Liver (tissue), 7 donors: ENCODE measurements at regions not wholly inside any gene's neighbourhood (a gene's known extent, or its start where the extent isn't known, plus 50 kb on each side); places are given as distances from the start of the nearest gene placed in this dataset.

Experiments used
- DNase-seq: peaks from one replicate; pipeline ENCODE4 v3.0.0-alpha.2; 2017; ENCODE audit warnings: low spot score
- H3K27ac ChIP-seq, 2 donors: one replicate each; pipeline ENCODE4 v1.7.0; 2013; ENCODE audit warnings: inconsistent platforms in 2 of 2, low read length in 2 of 2, control low read depth in 1 of 2, low read depth in 1 of 2, mild to moderate bottlenecking in 1 of 2
- H3K27me3 ChIP-seq, 4 donors: one replicate each; pipeline versions ENCODE4 v1.6.1 to v1.7.0; 2013; ENCODE audit warnings: low read length in 3 of 4, inconsistent platforms in 1 of 4, mild to moderate bottlenecking in 1 of 4, moderate library complexity in 1 of 4; ENCODE audit not compliant: control insufficient read depth in 4 of 4, insufficient read depth in 4 of 4
- H3K36me3 ChIP-seq, 4 donors: one replicate each; pipeline versions ENCODE4 v1.6.1 to v1.7.0; 2013; ENCODE audit warnings: low read length in 3 of 4, mild to moderate bottlenecking in 3 of 4, low read depth in 1 of 4, moderate library complexity in 1 of 4; ENCODE audit not compliant: control insufficient read depth in 4 of 4, insufficient read depth in 3 of 4
- H3K4me1 ChIP-seq, 4 donors: one replicate each; pipeline versions ENCODE4 v1.6.1 to v1.7.0; 2013; ENCODE audit warnings: low read length in 3 of 4, mild to moderate bottlenecking in 3 of 4, moderate library complexity in 1 of 4; ENCODE audit not compliant: control insufficient read depth in 4 of 4, insufficient read depth in 4 of 4
- H3K4me3 ChIP-seq, 3 donors: one replicate each; pipeline versions ENCODE4 v1.6.1 to v1.7.0; 2013; ENCODE audit warnings: low read length in 3 of 3, control low read depth in 1 of 3, low read depth in 1 of 3, mild to moderate bottlenecking in 1 of 3
- H3K9ac ChIP-seq, 2 donors: one replicate each; pipeline ENCODE4 v1.7.0; 2013; ENCODE audit warnings: low read length in 2 of 2, mild to moderate bottlenecking in 2 of 2, moderate library complexity in 2 of 2, control low read depth in 1 of 2, low read depth in 1 of 2
- H3K9me3 ChIP-seq, 4 donors: one replicate each; pipeline versions ENCODE4 v1.6.1 to v1.7.0; 2013; ENCODE audit warnings: low read length in 3 of 4; ENCODE audit not compliant: control insufficient read depth in 4 of 4
- ATF3 ChIP-seq: IDR thresholded peaks from 2 replicates; pipeline ENCODE4 v1.6.1; 2016; ENCODE audit warnings: antibody characterized with exemption
- EGR1 ChIP-seq, 2 donors: IDR thresholded peaks; 2 replicates each; pipeline ENCODE4 v1.6.1; 2016 to 2018; ENCODE audit warnings: antibody characterized with exemption in 2 of 2, low read depth in 2 of 2
- FOXA2 ChIP-seq: IDR thresholded peaks from 2 replicates; pipeline ENCODE4 v1.6.1; 2016; ENCODE audit warnings: antibody characterized with exemption
- HNF4G ChIP-seq: IDR thresholded peaks from 2 replicates; pipeline ENCODE4 v1.6.1; 2016; ENCODE audit warnings: antibody characterized with exemption
- JUND ChIP-seq, 2 donors: IDR thresholded peaks; 2 replicates each; pipeline ENCODE4 v1.6.1; 2016; ENCODE audit warnings: antibody characterized with exemption in 2 of 2
- MAX ChIP-seq: IDR thresholded peaks from 2 replicates; pipeline ENCODE4 v1.6.1; 2016; ENCODE audit warnings: antibody characterized with exemption
- RAD21 ChIP-seq, 2 donors: IDR thresholded peaks; 2 replicates each; pipeline ENCODE4 v1.6.1; 2016; ENCODE audit warnings: antibody characterized with exemption in 2 of 2, mild to moderate bottlenecking in 2 of 2
- REST ChIP-seq: IDR thresholded peaks from 2 replicates; pipeline ENCODE4 v1.6.1; 2016; ENCODE audit warnings: antibody characterized with exemption, mild to moderate bottlenecking
- RXRA ChIP-seq, 2 donors: IDR thresholded peaks; 2 replicates each; pipeline ENCODE4 v1.6.1; 2017 to 2018; ENCODE audit warnings: antibody characterized with exemption in 2 of 2, mild to moderate bottlenecking in 1 of 2
- SP1 ChIP-seq: IDR thresholded peaks from 2 replicates; pipeline ENCODE4 v1.6.1; 2018; ENCODE audit warnings: antibody characterized with exemption, mild to moderate bottlenecking
- TAF1 ChIP-seq: conservative IDR thresholded peaks from 2 replicates; pipeline ENCODE4 v1.6.1; 2016; ENCODE audit warnings: antibody characterized with exemption, mild to moderate bottlenecking
- ZBTB33 ChIP-seq: IDR thresholded peaks from 2 replicates; pipeline ENCODE4 v1.6.1; 2016; ENCODE audit warnings: antibody characterized with exemption
- WGBS: extraction: QIAGEN DNeasy Blood & Tissue Kit; methylation state at CpG from one replicate; pipeline ENCODE4 v1.1.7; 2013; 5-methylcytosine and 5-hydroxymethylcytosine counted together
- donor health status: healthy.
- donor health status: healthy.
- donor health status: healthy.
- donor health status: healthy.

GRCh38 chr13:78787190-78787589 lies 128.2 kb upstream of the OBI1 start (continued):
- TF ChIP-seq REST = no peak

GRCh38 chr13:78786459-78786858 lies 127.5 kb upstream of the OBI1 start:
- H3K27me3 ChIP-seq = peaks cover 0 to 2% (median 0%) of the 10 kb centered on the region in 4 donors
- 66% methylated on average over 1 of the region's 1 CpG for WGBS
- no peak for DNase-seq
- H3K9me3 ChIP-seq = no peaks in the 10 kb centered on the region
- no peaks in the 10 kb centered on the region for H3K36me3 ChIP-seq
- no peak overlapping the region for H3K27ac ChIP-seq
- no peak overlapping the region for H3K4me3 ChIP-seq
- H3K9ac ChIP-seq = no peak overlapping the region
- H3K4me1 ChIP-seq = no peaks in the 10 kb centered on the region
- TF ChIP-seq MAX (no peak), HNF4G (no peak), ATF3 (no peak), RAD21 (IDR thresholded peaks at IDR 0.05) (no peak), JUND (IDR thresholded peaks at IDR 0.05) (no peak), EGR1 (IDR thresholded peaks at IDR 0.05; ENCODE audit: low read depth in 2 of 2) (no peak), FOXA2 (no peak), ZBTB33 (no peak), RXRA (IDR thresholded peaks at IDR 0.05) (no peak), REST (no peak), TAF1 (no peak), SP1 (no peak)
